ENCODE measurements at regions not wholly inside any gene's neighbourhood (a gene's known extent, or its start where the extent isn't known, plus 50 kb on each side); places are given as distances from the start of the nearest gene placed in this dataset.

- H3K27ac ChIP-seq = no peak overlapping the region
- no peaks in the 10 kb centered on the region for H3K9me3 ChIP-seq
- no peaks in the 10 kb centered on the region for H3K27me3 ChIP-seq
- no peaks in the 10 kb centered on the region for H3K4me1 ChIP-seq
- TF ChIP-seq CTCF (IDR thresholded peaks at IDR 0.05) = no peak
- H3K36me3 ChIP-seq = no peaks in the 10 kb centered on the region
- intact Hi-C loops (cut with DNase I) = no loop called here
- DNase-seq (ENCODE audit: low spot score in 2 of 2) = no peak
- no peak overlapping the region for H3K4me3 ChIP-seq
Measured at GRCh38 chr13:47374741-47375140, 477.9 kb upstream of the HTR2A start.

- Histone ChIP-seq H3K4me1 (no peaks in the 10 kb centered on the region), H3K36me3 (no peaks in the 10 kb centered on the region), H3K9me3 (no peaks in the 10 kb centered on the region), H3K27ac (no peak overlapping the region), H3K4me3 (no peak overlapping the region), H3K27me3 (no peaks in the 10 kb centered on the region)
- intact Hi-C loops (cut with DNase I) = no loop called here
- no peak for TF ChIP-seq CTCF (IDR thresholded peaks at IDR 0.05)
- no peak for DNase-seq (ENCODE audit: low spot score in 2 of 2)
Measured at GRCh38 chr13:47372751-47373150, 475.9 kb upstream of the HTR2A start.

- Histone ChIP-seq H3K4me1 (no peaks in the 10 kb centered on the region), H3K9me3 (no peaks in the 10 kb centered on the region), H3K36me3 (no peaks in the 10 kb centered on the region), H3K27me3 (no peaks in the 10 kb centered on the region), H3K27ac (no peak overlapping the region), H3K4me3 (no peak overlapping the region)
- DNase-seq (ENCODE audit: low spot score in 2 of 2) = no peak
- intact Hi-C loops (cut with DNase I) = no loop called here
- no peak for TF ChIP-seq CTCF (IDR thresholded peaks at IDR 0.05)
Measured at GRCh38 chr13:47351798-47352197, 454.9 kb upstream of the HTR2A start.

DNA sequence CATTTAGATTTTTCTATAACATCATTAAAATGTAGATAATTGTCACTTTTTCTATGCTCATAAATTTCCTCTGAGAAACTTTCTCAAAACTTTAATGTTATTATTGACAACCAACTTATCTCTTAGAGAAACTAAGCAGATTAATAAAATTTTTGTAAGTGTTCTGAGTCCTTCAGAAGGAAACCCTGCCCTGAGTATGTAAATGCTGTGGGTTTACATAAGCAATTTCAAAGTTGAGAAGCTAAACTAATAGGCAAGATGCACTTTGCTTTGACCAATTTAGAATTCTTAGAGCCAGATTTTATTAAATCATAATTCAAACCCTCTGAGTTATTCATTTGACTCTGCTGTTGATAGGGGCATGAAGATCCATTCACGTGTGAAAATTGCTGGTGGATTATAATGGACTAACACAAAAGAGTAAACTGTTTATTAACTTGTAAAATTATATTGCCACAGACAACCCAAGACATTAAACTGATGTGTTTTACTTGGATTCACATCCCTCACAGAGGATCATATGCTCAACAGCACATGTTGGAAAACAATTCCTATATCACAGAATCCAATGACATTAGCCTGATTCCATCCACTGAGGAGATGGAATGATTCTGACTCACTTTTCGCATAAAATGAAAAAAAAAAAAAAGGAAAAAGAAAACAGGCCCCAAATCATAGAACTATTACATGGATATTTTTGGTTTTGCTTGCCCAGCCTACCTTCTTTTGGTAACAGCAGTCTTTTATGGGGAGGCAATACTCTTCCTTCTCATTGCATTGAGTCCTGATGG, 453.7 kb upstream of the HTR2A start:
- TF ChIP-seq CTCF (IDR thresholded peaks at IDR 0.05) = no peak
- Histone ChIP-seq H3K4me3 (no peak overlapping the region), H3K4me1 (no peaks in the 10 kb centered on the region), H3K9me3 (peaks cover 0 to 5% of the 10 kb centered on the region in 2 donors), H3K27ac (no peak overlapping the region), H3K36me3 (no peaks in the 10 kb centered on the region), H3K27me3 (no peaks in the 10 kb centered on the region)
- intact Hi-C loops (cut with DNase I) = no loop called here
- no peak for DNase-seq (ENCODE audit: low spot score in 2 of 2)

DNA sequence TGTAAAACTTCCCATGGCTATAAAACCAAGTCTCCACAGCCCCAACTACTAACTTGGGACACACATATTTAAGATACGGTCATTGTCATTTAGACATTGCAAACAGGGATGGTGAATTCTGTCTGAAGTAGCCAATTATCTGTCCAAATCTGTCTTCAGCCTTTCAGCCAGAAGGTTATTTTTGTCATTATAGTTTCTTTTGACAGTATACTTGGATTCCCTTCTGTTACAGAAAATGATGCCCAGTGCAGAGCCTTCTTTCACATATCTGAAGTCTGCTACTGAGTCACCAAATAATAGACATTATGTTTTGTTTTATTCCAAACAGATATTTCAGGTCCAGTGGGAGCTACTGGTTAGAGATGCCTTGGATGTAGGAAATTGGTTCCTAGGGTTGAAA, 452.4 kb upstream of the HTR2A start:
- no peak overlapping the region for H3K4me3 ChIP-seq
- H3K4me1 ChIP-seq = no peaks in the 10 kb centered on the region
- H3K27ac ChIP-seq = no peak overlapping the region
- intact Hi-C loops (cut with DNase I) = no loop called here
- peaks cover 0 to 5% of the 10 kb centered on the region in 2 donors for H3K9me3 ChIP-seq
- H3K36me3 ChIP-seq = no peaks in the 10 kb centered on the region
- no peak for DNase-seq (ENCODE audit: low spot score in 2 of 2)
- no peak for TF ChIP-seq CTCF (IDR thresholded peaks at IDR 0.05)
- H3K27me3 ChIP-seq = no peaks in the 10 kb centered on the region
